Breast epithelium (tissue), 4 donors: ENCODE measurements at regions not wholly inside any gene's neighbourhood (a gene's known extent, or its start where the extent isn't known, plus 50 kb on each side); places are given as distances from the start of the nearest gene placed in this dataset.

Experiments used
- DNase-seq, 2 donors: peaks; one replicate each; pipeline ENCODE4 v3.0.0-alpha.2; 2019; ENCODE audit warnings: low spot score in 2 of 2
- H3K27ac ChIP-seq, 2 donors: fragments of 200-600 bp; sonication (generic) in 1 of 2; one replicate each; pipeline ENCODE4 v1.5.1; 2016 to 2019; ENCODE audit warnings: mild to moderate bottlenecking in 1 of 2
- H3K27me3 ChIP-seq, 2 donors: fragments of 200-600 bp; sonication (generic) in 1 of 2; one replicate each; pipeline versions ENCODE4 v1.5.1 to v1.6.0; 2017 to 2019; ENCODE audit warnings: control low read depth in 1 of 2, mild to moderate bottlenecking in 1 of 2
- H3K36me3 ChIP-seq: fragments of 200-600 bp; one replicate; pipeline ENCODE4 v1.5.1; 2019
- H3K4me1 ChIP-seq, 2 donors: fragments of 200-600 bp; sonication (generic); one replicate each; pipeline ENCODE4 v1.5.1; 2016 to 2019; ENCODE audit warnings: control low read depth in 1 of 2
- H3K4me3 ChIP-seq, 3 donors: fragments of 200-600 bp; sonication (generic); 1 replicate in 2 of 3; 2 replicates in 1 of 3; pipeline ENCODE4 v1.5.1; 2016 to 2019; ENCODE audit warnings: mild to moderate bottlenecking in 3 of 3, moderate library complexity in 2 of 3
- H3K9me3 ChIP-seq, 2 donors: fragments of 200-600 bp; sonication (generic) in 1 of 2; one replicate each; pipeline ENCODE4 v1.5.1; 2016 to 2019; ENCODE audit warnings: control low read depth in 1 of 2
- POLR2A ChIP-seq: fragments of 450-650 bp; IDR thresholded peaks from one replicate; pipeline ENCODE4 v1.6.1; 2016; ENCODE audit warnings: antibody characterized with exemption, mild to moderate bottlenecking, moderate library complexity
- POLR2AphosphoS5 ChIP-seq, 3 donors: sonication (generic); formaldehyde crosslinking; IDR thresholded peaks; one replicate each; pipeline ENCODE4 v1.6.1; 2017; ENCODE audit warnings: antibody characterized with exemption in 3 of 3
- intact Hi-C: fragments of 100-400 bp; cut with DNase I; formaldehyde crosslinking; loops from one replicate; pipeline ENCODE4 v1.15.1; 2023; ENCODE audit warnings: low total_unique reads
- TF ChIP-seq, protein P1 (sequence below), 3 donors: fragments of 450-650 bp; IDR thresholded peaks; one replicate each; pipeline ENCODE4 v1.5.1; 2016 to 2017; ENCODE audit warnings: antibody characterized with exemption in 3 of 3, mild to moderate bottlenecking in 3 of 3, moderate library complexity in 3 of 3

GRCh38 chr12:5248999-5249526 lies 182.8 kb upstream of the NTF3 start:
- Histone ChIP-seq H3K9me3 (no peaks in the 10 kb centered on the region), H3K4me3 (no peak overlapping the region), H3K27ac (no peak overlapping the region), H3K27me3 (no peaks in the 10 kb centered on the region), H3K4me1 (no peaks in the 10 kb centered on the region), H3K36me3 (no peaks in the 10 kb centered on the region)
- TF ChIP-seq, protein P1, sequence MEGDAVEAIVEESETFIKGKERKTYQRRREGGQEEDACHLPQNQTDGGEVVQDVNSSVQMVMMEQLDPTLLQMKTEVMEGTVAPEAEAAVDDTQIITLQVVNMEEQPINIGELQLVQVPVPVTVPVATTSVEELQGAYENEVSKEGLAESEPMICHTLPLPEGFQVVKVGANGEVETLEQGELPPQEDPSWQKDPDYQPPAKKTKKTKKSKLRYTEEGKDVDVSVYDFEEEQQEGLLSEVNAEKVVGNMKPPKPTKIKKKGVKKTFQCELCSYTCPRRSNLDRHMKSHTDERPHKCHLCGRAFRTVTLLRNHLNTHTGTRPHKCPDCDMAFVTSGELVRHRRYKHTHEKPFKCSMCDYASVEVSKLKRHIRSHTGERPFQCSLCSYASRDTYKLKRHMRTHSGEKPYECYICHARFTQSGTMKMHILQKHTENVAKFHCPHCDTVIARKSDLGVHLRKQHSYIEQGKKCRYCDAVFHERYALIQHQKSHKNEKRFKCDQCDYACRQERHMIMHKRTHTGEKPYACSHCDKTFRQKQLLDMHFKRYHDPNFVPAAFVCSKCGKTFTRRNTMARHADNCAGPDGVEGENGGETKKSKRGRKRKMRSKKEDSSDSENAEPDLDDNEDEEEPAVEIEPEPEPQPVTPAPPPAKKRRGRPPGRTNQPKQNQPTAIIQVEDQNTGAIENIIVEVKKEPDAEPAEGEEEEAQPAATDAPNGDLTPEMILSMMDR (IDR thresholded peaks at IDR 0.05) = no peak
- TF ChIP-seq POLR2AphosphoS5 (IDR thresholded peaks at IDR 0.05) (no peak), POLR2A (no peak)
- DNase-seq = no peak
- intact Hi-C loops = no loop called here

DNA sequence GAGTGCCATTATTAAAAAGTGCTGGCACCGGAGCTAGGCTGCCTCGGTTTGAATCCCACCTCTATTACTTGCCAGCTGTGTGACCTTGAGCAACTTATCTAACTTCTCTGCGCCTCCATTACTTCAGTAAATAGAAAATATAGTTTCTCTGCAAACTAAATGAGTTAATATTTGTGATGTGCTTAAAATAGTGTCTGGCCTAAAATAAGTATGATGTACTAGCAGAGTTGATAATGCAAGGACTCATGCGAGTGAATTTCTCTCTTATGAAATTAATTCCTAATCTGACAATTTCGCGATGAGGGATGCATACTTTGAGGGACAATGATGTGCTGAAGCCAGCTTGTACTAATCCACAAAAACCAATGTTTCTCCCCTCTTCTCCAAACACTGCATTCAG lies 180.8 kb upstream of the NTF3 start:
- H3K4me1 ChIP-seq = no peaks in the 10 kb centered on the region

DNA sequence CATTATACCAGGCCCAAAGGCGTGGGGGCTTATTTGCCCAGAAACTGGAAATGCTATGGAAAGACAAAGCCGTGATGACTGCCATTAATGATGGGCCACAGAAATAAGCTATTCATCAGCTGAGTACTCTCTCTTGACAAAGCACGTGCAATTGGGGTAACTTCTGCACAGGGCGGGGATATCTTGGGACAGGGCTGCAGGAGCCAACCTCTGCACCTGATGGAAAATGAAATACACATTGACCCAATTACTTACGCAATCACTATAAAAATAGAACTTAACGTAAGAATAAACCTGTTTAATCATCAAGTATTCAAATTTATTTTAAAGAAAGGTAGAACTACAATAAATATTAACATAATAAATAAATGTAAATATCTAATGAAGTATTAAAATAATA lies 180.1 kb upstream of the NTF3 start:
- TF ChIP-seq, protein P1 (IDR thresholded peaks at IDR 0.05) = no peak
- intact Hi-C loops = no loop called here
- no peaks in the 10 kb centered on the region for H3K27me3 ChIP-seq
- no peaks in the 10 kb centered on the region for H3K36me3 ChIP-seq
- no peaks in the 10 kb centered on the region for H3K4me1 ChIP-seq
- no peak overlapping the region for H3K4me3 ChIP-seq
- no peak overlapping the region for H3K27ac ChIP-seq
- H3K9me3 ChIP-seq = no peaks in the 10 kb centered on the region
- DNase-seq = no peak

More for the DNA sequence above, 180.8 kb upstream of the NTF3 start:
- TF ChIP-seq, protein P1 (IDR thresholded peaks at IDR 0.05) = no peak
- TF ChIP-seq POLR2AphosphoS5 (IDR thresholded peaks at IDR 0.05) (no peak), POLR2A (no peak)
- Histone ChIP-seq H3K9me3 (no peaks in the 10 kb centered on the region), H3K27me3 (no peaks in the 10 kb centered on the region), H3K27ac (no peak overlapping the region), H3K36me3 (no peaks in the 10 kb centered on the region), H3K4me3 (no peak overlapping the region)
- intact Hi-C loops = no loop called here
- no peak for DNase-seq

DNA sequence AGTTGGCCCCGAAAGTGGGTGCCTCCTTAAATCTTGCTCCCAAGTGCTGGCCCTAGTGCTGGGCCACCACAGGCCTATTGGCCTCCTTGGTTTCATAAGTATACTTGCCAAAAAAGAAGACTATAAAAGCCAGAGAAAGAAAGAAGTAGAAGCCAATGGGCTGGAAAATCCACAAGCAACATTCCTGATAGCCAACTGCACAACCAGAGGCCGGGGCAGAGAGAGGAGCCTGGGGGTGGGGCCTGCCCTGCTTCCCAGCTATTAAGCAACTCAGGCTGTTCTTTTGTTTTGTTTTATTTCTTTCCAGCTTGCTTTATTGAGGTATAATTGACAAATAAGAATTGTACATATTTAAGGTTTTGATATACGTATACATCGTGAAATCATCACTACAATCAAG lies 177.2 kb upstream of the NTF3 start:
- H3K27ac ChIP-seq = no peak overlapping the region
- no peak for DNase-seq

GRCh38 chr12:5257763-5258495 lies 174.0 kb upstream of the NTF3 start:
- no peaks in the 10 kb centered on the region for H3K36me3 ChIP-seq
- no peaks in the 10 kb centered on the region for H3K9me3 ChIP-seq
- no peaks in the 10 kb centered on the region for H3K4me1 ChIP-seq
- no peak overlapping the region for H3K4me3 ChIP-seq
- TF ChIP-seq POLR2AphosphoS5 (IDR thresholded peaks at IDR 0.05) = no peak
- TF ChIP-seq POLR2A = no peak
- TF ChIP-seq, protein P1 (IDR thresholded peaks at IDR 0.05) = no peak
- H3K27ac ChIP-seq = no peak overlapping the region
- no peaks in the 10 kb centered on the region for H3K27me3 ChIP-seq
- intact Hi-C loops = no loop called here
- no peak for DNase-seq

More for the DNA sequence above, 177.2 kb upstream of the NTF3 start:
- no peak for TF ChIP-seq POLR2AphosphoS5 (IDR thresholded peaks at IDR 0.05)
- TF ChIP-seq, protein P1 (IDR thresholded peaks at IDR 0.05) = no peak
- no peak for TF ChIP-seq POLR2A
- H3K36me3 ChIP-seq = no peaks in the 10 kb centered on the region
- H3K4me1 ChIP-seq = no peaks in the 10 kb centered on the region
- intact Hi-C loops = no loop called here
- no peaks in the 10 kb centered on the region for H3K9me3 ChIP-seq
- H3K4me3 ChIP-seq = no peak overlapping the region
- no peaks in the 10 kb centered on the region for H3K27me3 ChIP-seq
